ENCODE measurements at regions not wholly inside any gene's neighbourhood (a gene's known extent, or its start where the extent isn't known, plus 50 kb on each side); places are given as distances from the start of the nearest gene placed in this dataset.
"Not testable (repeated sequence)": the region's sequence is repeated elsewhere in the genome, so short reads cannot be mapped to it uniquely, and the experiment has no call there.

DNA sequence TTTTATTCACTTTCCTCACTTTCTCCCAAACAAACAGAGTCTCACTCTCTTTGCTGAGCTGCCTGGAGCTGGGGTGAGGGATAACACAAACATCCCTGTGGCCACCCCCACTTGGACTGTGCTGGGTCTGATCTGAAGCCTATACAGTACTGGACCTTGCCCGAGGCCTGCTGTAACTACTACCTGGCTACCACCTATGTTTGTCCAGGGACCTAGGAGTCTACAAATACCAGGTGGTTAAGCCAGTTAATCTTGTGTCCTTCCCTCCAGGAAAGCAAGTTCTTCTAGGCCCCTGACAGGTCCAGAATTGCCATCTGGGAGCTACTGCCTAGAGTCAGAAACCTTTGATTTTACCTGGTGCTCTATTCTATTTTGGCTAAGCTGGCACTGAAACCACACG lies 87.3 kb downstream of the RTL3 start:
- no peaks in the 10 kb centered on the region for H3K36me3 ChIP-seq (ENCODE audit: insufficient read depth, low read length, poor library complexity, severe bottlenecking)
- H3K27ac ChIP-seq (ENCODE audit: low read depth, low read length, poor library complexity, severe bottlenecking): no peak overlapping the region
- intact Hi-C loops (cut with micrococcal nuclease; ENCODE audit: unreplicated experiment): no loop called here
- CTCF ChIA-PET: no interaction called here
- POLR2A ChIA-PET (ENCODE audit: low non-redundant PET): no interaction called here
- DNase-seq (ENCODE audit: low spot score): no peak
- no peaks in the 10 kb centered on the region for H3K9me3 ChIP-seq (ENCODE audit: low read depth, low read length, poor library complexity, severe bottlenecking)
- H3K4me3 ChIP-seq (ENCODE audit: low read depth, low read length, poor library complexity, severe bottlenecking): no peak overlapping the region
- no peaks in the 10 kb centered on the region for H3K27me3 ChIP-seq (replicated peaks; ENCODE audit: insufficient read depth, low read depth, low read length, poor library complexity)
- no peaks in the 10 kb centered on the region for H3K4me1 ChIP-seq (ENCODE audit: insufficient read depth, low read length, poor library complexity, severe bottlenecking)
- BruUV-seq (replicated peaks): no TSS peak
- TF ChIP-seq EZH2 (IDR thresholded peaks at IDR 0.05; ENCODE audit: borderline replicate concordance, low read depth, low read length, poor library complexity, severe bottlenecking): no peak
- TF ChIP-seq CTCF (conservative IDR thresholded peaks at IDR 0.05; ENCODE audit: low read depth, low read length): no peak

DNA sequence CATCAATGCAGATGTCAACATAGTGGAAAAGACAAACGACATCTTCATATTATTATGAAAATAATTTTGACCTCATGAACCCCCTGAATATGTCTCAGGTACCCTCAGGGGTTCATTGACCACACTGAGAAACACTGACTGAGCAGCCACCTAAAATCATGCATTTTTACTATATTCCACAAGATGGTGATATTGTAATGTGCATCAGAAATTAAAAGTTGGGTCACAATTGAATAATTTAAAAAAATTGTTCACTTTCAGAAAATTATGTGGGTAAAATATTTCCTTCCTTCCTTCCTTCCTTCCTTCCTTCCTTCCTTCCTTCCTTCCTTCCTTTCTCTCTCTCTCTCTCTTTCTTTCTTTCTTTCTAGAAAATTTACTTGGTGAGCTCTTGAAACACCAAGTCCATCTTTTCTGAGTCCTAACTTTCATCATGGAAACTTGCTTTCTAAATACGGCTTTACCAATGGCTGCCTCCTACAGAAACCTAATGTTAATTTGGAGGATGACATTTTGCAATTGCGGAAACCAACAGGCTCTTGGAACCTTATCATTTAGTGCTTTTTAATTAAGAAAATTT lies 103.6 kb downstream of the RTL3 start:
- TF ChIP-seq CTCF (conservative IDR thresholded peaks at IDR 0.05; ENCODE audit: low read depth, low read length): peak; percentile 60
- TF ChIP-seq EZH2 (IDR thresholded peaks at IDR 0.05; ENCODE audit: borderline replicate concordance, low read depth, low read length, poor library complexity, severe bottlenecking): no peak
- no peak overlapping the region for H3K4me3 ChIP-seq (ENCODE audit: low read depth, low read length, poor library complexity, severe bottlenecking)
- H3K4me1 ChIP-seq (ENCODE audit: insufficient read depth, low read length, poor library complexity, severe bottlenecking): peaks cover 9% of the 10 kb centered on the region
- BruUV-seq (replicated peaks): no TSS peak
- intact Hi-C loops (cut with micrococcal nuclease; ENCODE audit: unreplicated experiment): loop anchor here (1.0 to 10.0 kb wide), 9 partner anchors 152 to 895 kb away; no protein-coding TSS in a partner anchor
- CTCF ChIA-PET: interaction anchor here (0.6 to 1.8 kb wide), 5 partner anchors 176 to 895 kb away, joined by 3 to 10 read pairs (median 5); no protein-coding TSS in a partner anchor
- H3K9me3 ChIP-seq (ENCODE audit: low read depth, low read length, poor library complexity, severe bottlenecking): peaks cover 10% of the 10 kb centered on the region
- POLR2A ChIA-PET (ENCODE audit: low non-redundant PET): interaction anchor here (0.7 kb wide), 1 partner anchor 538 kb away, joined by 3 read pairs; no protein-coding TSS in a partner anchor
- H3K27me3 ChIP-seq (replicated peaks; ENCODE audit: insufficient read depth, low read depth, low read length, poor library complexity): no peaks in the 10 kb centered on the region
- no peaks in the 10 kb centered on the region for H3K36me3 ChIP-seq (ENCODE audit: insufficient read depth, low read length, poor library complexity, severe bottlenecking)
- peak overlapping the region; percentile 93 for H3K27ac ChIP-seq (ENCODE audit: low read depth, low read length, poor library complexity, severe bottlenecking)
- DNase-seq (ENCODE audit: low spot score): peak; percentile 86

DNA sequence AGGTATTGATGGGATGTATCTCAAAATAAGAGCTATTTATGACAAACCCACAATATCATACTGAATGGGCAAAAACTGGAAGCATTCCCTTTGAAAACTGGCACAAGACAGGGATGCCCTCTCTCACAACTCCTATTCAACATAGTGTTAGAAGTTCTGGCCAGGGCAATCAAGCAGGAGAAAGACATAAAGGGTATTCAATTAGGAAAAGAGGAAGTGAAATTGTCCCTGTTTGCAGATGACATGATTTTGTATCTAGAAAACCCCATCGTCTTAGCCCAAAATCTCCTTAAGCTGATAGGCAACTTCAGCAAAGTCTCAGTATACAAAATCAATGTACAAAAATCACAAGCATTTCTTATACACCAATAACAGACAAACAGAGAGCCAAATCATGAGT lies 106.5 kb downstream of the RTL3 start:
- H3K4me3 ChIP-seq (ENCODE audit: low read depth, low read length, poor library complexity, severe bottlenecking); BruUV-seq (replicated peaks); H3K36me3 ChIP-seq (ENCODE audit: insufficient read depth, low read length, poor library complexity, severe bottlenecking); CTCF ChIA-PET; H3K27ac ChIP-seq (ENCODE audit: low read depth, low read length, poor library complexity, severe bottlenecking); H3K27me3 ChIP-seq (replicated peaks; ENCODE audit: insufficient read depth, low read depth, low read length, poor library complexity); DNase-seq (ENCODE audit: low spot score); H3K4me1 ChIP-seq (ENCODE audit: insufficient read depth, low read length, poor library complexity, severe bottlenecking); POLR2A ChIA-PET (ENCODE audit: low non-redundant PET); H3K9me3 ChIP-seq (ENCODE audit: low read depth, low read length, poor library complexity, severe bottlenecking): not testable (repeated sequence)
- intact Hi-C loops (cut with micrococcal nuclease; ENCODE audit: unreplicated experiment): loop anchor here (10.0 kb wide), 1 partner anchor 428 kb away; no protein-coding TSS in a partner anchor

GRCh38 chrX:78548012-78548411 lies 111.1 kb downstream of the RTL3 start:
- no peak for TF ChIP-seq EZH2 (IDR thresholded peaks at IDR 0.05; ENCODE audit: borderline replicate concordance, low read depth, low read length, poor library complexity, severe bottlenecking)
- no peak for TF ChIP-seq CTCF (conservative IDR thresholded peaks at IDR 0.05; ENCODE audit: low read depth, low read length)
- Histone ChIP-seq H3K4me3 (ENCODE audit: low read depth, low read length, poor library complexity, severe bottlenecking) (no peak overlapping the region), H3K36me3 (ENCODE audit: insufficient read depth, low read length, poor library complexity, severe bottlenecking) (no peaks in the 10 kb centered on the region), H3K27me3 (replicated peaks; ENCODE audit: insufficient read depth, low read depth, low read length, poor library complexity) (no peaks in the 10 kb centered on the region), H3K27ac (ENCODE audit: low read depth, low read length, poor library complexity, severe bottlenecking) (no peak overlapping the region), H3K4me1 (ENCODE audit: insufficient read depth, low read length, poor library complexity, severe bottlenecking) (no peaks in the 10 kb centered on the region), H3K9me3 (ENCODE audit: low read depth, low read length, poor library complexity, severe bottlenecking) (no peaks in the 10 kb centered on the region)
- CTCF ChIA-PET: no interaction called here
- DNase-seq (ENCODE audit: low spot score): no peak
- no TSS peak for BruUV-seq (replicated peaks)
- intact Hi-C loops (cut with micrococcal nuclease; ENCODE audit: unreplicated experiment): no loop called here
- POLR2A ChIA-PET (ENCODE audit: low non-redundant PET): no interaction called here

Data from A673 (cell line).